ENCODE measurements at regions not wholly inside any gene's neighbourhood (a gene's known extent, or its start where the extent isn't known, plus 50 kb on each side); places are given as distances from the start of the nearest gene placed in this dataset.

DNA sequence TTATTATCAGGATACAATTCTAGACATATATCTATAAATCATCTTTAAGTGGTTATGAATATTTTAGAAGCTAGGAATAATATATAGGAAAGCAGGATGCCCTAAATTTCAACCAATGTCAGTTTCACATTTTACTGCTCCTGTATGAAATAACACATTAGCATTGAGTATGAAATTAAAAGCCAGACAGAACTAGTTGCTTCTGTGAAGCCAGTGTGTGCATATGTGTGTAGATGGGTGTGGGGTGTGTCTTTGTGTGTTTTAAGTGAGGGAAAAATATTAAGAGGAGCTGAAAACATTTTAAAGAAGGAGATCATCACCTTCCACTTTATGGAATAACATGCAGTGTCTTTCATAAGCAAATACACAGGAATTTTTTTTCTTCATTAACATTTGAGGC lies 271.4 kb upstream of the RORA start:
- H3K4me3 ChIP-seq (ENCODE audit: low read depth, low read length), result no peak overlapping the region
- TF ChIP-seq, protein P1, sequence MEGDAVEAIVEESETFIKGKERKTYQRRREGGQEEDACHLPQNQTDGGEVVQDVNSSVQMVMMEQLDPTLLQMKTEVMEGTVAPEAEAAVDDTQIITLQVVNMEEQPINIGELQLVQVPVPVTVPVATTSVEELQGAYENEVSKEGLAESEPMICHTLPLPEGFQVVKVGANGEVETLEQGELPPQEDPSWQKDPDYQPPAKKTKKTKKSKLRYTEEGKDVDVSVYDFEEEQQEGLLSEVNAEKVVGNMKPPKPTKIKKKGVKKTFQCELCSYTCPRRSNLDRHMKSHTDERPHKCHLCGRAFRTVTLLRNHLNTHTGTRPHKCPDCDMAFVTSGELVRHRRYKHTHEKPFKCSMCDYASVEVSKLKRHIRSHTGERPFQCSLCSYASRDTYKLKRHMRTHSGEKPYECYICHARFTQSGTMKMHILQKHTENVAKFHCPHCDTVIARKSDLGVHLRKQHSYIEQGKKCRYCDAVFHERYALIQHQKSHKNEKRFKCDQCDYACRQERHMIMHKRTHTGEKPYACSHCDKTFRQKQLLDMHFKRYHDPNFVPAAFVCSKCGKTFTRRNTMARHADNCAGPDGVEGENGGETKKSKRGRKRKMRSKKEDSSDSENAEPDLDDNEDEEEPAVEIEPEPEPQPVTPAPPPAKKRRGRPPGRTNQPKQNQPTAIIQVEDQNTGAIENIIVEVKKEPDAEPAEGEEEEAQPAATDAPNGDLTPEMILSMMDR (conservative IDR thresholded peaks at IDR 0.05; ENCODE audit: low read depth, low read length), result no peak
- no peak for DNase-seq (ENCODE audit: low read depth)

DNA sequence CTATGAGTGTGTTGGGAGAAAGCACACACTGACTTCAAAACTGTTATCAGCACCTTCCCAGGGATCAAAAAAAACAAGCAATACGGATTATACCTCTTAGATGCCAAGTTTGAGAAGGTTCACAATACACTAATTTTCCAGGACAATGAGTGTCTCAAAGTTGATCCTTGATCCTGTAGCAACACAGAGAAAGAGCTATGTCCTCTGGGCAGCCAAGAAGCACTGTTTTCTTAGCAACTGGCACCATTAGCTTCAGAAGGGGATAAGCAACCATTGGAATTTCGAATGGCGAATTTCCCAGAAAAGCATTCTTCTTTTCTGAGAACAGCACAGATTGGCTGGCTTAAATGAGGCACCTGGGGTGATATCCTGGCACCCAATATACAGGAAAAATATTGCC lies 270.3 kb upstream of the RORA start:
- TF ChIP-seq, protein P1 (conservative IDR thresholded peaks at IDR 0.05; ENCODE audit: low read depth, low read length), result no peak
- DNase-seq (ENCODE audit: low read depth), result no peak
- H3K4me3 ChIP-seq (ENCODE audit: low read depth, low read length), result no peak overlapping the region

DNA sequence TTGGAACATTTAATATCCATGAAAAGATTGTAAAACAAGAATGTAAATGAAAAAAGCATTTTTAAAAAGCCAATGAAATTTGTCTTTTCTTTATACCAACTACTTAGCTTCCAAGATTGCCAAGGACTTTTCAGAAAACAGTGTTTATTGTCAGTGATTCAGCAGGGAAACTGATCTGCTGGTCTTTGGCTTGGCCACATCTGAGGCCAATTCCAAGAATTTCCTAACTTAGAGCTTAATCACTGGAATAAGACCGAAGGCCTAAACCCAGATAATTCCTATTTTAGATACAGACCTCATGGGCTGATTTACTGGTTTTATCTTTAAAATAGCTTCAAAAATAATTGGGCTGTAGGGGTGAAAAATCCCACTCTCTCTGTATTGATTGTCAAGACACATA lies 260.5 kb upstream of the RORA start:
- no peak overlapping the region for H3K4me3 ChIP-seq (ENCODE audit: low read depth, low read length)
- DNase-seq (ENCODE audit: low read depth), result no peak
- TF ChIP-seq, protein P1 (conservative IDR thresholded peaks at IDR 0.05; ENCODE audit: low read depth, low read length), result no peak

DNA sequence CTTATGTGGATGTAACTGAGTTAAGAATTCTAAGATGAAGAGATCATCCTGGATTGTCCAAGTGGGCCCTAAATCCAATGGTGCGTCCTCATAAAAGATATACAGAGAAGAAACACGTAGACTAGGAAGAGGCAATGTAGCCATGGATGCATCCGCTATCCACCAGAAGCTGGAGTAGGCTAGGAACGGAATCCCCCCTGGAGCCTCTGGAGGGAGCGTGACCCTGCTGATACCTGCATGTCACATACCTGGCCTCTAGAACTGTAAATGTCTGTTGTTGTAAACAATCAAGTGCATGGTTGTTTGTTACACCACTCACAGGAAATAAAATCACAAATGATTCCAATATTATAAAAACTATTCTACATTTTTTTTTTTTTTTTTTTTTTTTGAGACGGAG lies 254.5 kb upstream of the RORA start:
- no peak overlapping the region for H3K4me3 ChIP-seq (ENCODE audit: low read depth, low read length)
- DNase-seq (ENCODE audit: low read depth), result no peak
- TF ChIP-seq, protein P1 (conservative IDR thresholded peaks at IDR 0.05; ENCODE audit: low read depth, low read length), result no peak

DNA sequence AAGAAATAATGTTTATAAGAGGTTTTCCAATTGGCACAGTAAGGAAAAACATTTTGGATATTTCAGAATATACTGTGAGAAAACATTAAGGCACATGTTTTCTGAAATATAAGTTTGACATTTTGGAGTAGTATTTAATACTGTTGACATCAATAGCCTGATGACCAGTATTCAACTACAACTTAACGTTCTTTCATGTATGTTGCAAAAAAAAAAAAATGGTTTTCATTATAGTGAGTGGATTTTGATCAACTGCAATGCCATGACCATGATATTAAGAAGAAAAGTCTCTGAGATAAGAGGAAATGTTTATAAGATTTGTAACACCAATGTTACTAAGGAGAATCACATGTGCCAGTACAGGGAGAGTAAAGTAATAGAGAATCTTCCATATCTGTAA lies 252.8 kb upstream of the RORA start:
- H3K4me3 ChIP-seq (ENCODE audit: low read depth, low read length), result no peak overlapping the region
- TF ChIP-seq, protein P1 (conservative IDR thresholded peaks at IDR 0.05; ENCODE audit: low read depth, low read length), result no peak
- no peak for DNase-seq (ENCODE audit: low read depth)

DNA sequence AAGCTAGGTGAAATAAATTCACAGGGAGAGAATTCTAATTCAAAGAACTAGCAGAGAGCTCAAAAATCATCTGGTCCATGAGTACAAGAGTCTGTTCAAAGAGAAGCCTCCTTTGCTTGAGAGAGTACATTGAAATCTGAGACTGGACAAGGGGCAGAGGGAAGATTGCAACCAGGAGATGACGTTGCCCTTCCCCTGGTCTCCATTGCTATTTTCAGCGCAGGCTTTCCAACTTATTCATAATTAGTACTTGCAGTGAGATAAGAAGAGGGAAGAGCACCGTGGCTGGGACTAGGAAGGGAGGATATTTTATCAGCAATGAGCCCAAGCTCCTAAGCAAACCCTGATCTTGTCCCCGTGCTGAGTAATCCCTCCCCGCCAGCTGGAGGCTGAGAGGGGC lies 251.8 kb upstream of the RORA start:
- H3K4me3 ChIP-seq (ENCODE audit: low read depth, low read length), result no peak overlapping the region
- peak; percentile 49 for DNase-seq (ENCODE audit: low read depth)
- TF ChIP-seq, protein P1 (conservative IDR thresholded peaks at IDR 0.05; ENCODE audit: low read depth, low read length), result no peak

DNA sequence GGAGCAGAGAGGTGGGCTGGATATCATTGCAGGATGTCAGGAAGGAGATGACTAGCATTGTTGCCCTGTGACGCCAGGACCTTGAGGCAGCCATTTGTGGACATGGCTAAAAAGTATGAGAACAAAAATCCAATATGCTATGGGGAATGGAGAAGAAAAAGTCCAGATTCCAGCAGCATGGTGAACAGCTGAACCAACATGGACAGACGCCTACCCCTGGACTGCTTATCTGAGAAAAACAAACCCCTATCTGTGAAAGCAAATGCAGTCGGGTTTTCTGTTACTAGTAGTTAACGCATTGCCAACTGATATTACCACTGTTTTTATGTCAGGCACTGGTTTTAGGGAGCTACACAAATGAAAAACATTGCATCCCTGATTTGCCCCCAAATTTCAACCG lies 251.2 kb upstream of the RORA start:
- H3K4me3 ChIP-seq (ENCODE audit: low read depth, low read length), result no peak overlapping the region
- peak; percentile 6 for DNase-seq (ENCODE audit: low read depth)
- TF ChIP-seq, protein P1 (conservative IDR thresholded peaks at IDR 0.05; ENCODE audit: low read depth, low read length), result no peak

Data from choroid plexus epithelial cell (primary cell).